ENCODE measurements at regions not wholly inside any gene's neighbourhood (a gene's known extent, or its start where the extent isn't known, plus 50 kb on each side); places are given as distances from the start of the nearest gene placed in this dataset.
"Not testable (repeated sequence)": the region's sequence is repeated elsewhere in the genome, so short reads cannot be mapped to it uniquely, and the experiment has no call there.

DNA sequence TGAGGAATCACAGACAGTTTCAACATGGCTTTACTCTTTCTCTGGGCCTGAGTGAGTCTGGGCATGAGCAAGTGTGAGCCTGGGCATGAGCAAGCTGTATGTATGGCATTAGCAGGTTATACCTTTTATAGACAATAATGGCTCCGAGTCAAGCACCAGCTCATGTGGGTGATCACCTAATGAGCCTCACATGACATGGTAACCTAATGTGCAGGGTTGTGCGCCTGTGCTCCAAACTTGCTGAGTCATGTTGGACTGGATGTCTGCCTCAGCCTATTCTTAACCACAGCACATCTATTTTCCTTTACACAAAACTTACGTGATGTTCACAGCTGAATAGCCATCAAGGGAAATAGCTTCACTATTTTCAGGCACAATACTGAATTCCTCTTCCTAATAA lies 236.2 kb upstream of the NRIP1 start:
- H3K4me1 Mint-ChIP-seq (ENCODE audit: low read depth), result no peaks in the 10 kb centered on the region
- H3K36me3 Mint-ChIP-seq (ENCODE audit: low read depth), result no peaks in the 10 kb centered on the region
- H3K27ac Mint-ChIP-seq, result no peak overlapping the region

DNA sequence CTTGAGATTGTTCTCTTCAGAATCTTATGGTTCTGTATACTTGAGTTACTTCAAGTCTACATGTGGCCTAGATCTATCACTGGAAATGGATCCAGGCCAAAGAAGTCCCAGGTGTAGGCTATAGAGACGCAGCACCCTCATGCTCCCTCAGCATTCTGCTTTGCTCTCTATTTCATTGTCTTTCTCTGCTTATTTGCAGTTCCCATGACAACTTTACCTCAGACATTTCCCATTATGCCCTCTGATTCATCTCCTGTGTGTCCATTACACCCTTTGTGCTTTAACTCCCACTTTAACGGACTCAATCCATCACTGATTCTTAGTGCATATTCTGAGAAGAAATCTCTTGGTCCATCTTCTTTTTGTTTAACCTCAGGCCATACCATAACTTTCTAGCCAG lies 236.9 kb upstream of the NRIP1 start:
- no peaks in the 10 kb centered on the region for H3K36me3 Mint-ChIP-seq (ENCODE audit: low read depth)
- no peaks in the 10 kb centered on the region for H3K27me3 Mint-ChIP-seq (ENCODE audit: low read depth)
- H3K27ac Mint-ChIP-seq, result no peak overlapping the region
- H3K4me3 Mint-ChIP-seq, result no peak overlapping the region
- H3K9me3 Mint-ChIP-seq, result no peaks in the 10 kb centered on the region
- no peaks in the 10 kb centered on the region for H3K4me1 Mint-ChIP-seq (ENCODE audit: low read depth)

More for the DNA sequence above, 236.2 kb upstream of the NRIP1 start:
- H3K9me3 Mint-ChIP-seq, result no peaks in the 10 kb centered on the region
- H3K27me3 Mint-ChIP-seq (ENCODE audit: low read depth), result no peaks in the 10 kb centered on the region
- H3K4me3 Mint-ChIP-seq, result no peak overlapping the region

- no peaks in the 10 kb centered on the region for H3K4me1 Mint-ChIP-seq (ENCODE audit: low read depth)
Measured at GRCh38 chr21:15306271-15306670, 241.5 kb upstream of the NRIP1 start.

DNA sequence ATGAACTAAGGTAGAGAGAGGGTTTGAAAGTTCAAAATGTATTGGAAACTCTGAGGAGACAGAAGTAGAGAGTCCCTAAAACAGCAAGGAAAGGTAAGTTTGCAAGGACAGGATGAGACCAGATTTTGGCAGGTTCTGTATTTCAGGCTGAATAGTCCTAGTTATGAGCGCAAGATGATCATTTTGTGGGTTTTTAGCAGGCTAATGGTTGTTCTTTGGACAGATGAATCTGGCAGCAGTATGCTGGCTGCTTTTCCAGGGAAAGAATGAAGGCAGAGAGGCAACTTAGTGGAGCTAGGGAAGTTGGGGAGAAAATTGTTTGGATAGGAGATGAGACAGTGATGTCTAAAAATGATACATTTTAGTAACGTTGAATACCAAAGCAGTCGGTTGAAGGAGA lies 243.5 kb upstream of the NRIP1 start:
- Mint-ChIP-seq H3K27ac (no peak overlapping the region), H3K36me3 (ENCODE audit: low read depth) (no peaks in the 10 kb centered on the region), H3K9me3 (no peaks in the 10 kb centered on the region), H3K27me3 (ENCODE audit: low read depth) (no peaks in the 10 kb centered on the region), H3K4me3 (no peak overlapping the region), H3K4me1 (ENCODE audit: low read depth) (no peaks in the 10 kb centered on the region)

More at GRCh38 chr21:15306271-15306670, 241.5 kb upstream of the NRIP1 start:
- Mint-ChIP-seq H3K9me3 (no peaks in the 10 kb centered on the region), H3K4me3 (no peak overlapping the region), H3K27me3 (ENCODE audit: low read depth) (no peaks in the 10 kb centered on the region), H3K27ac (no peak overlapping the region), H3K36me3 (ENCODE audit: low read depth) (no peaks in the 10 kb centered on the region)

DNA sequence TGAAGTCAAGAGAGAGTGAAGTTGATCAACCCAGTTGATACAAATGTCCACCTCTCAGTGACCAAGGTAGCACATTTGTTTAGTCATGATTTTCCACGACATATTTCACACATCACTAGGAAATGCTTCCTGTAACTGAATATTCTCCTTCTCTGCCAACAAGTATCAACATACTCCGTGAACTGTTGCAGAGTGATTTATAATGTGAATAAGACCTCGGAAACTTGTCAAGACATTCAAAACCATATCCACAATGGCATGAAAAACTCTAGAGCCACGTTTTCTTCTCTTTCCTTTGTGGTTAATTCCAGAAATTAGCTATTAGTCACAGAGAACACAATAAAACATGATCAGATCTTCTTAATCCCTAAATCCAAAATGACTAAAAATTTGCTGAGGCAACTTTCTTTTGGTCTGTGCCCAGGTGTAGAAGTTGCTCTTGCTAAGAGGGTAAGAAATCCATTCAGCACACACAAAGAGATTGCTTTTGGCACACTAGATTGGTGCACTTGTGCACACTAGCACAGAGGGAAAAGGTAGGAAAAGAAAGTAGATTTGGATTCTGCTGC lies 244.3 kb upstream of the NRIP1 start:
- no peaks in the 10 kb centered on the region for H3K9me3 Mint-ChIP-seq
- H3K27ac Mint-ChIP-seq, result no peak overlapping the region
- H3K4me3 Mint-ChIP-seq, result no peak overlapping the region
- no peaks in the 10 kb centered on the region for H3K36me3 Mint-ChIP-seq (ENCODE audit: low read depth)
- H3K4me1 Mint-ChIP-seq (ENCODE audit: low read depth), result no peaks in the 10 kb centered on the region
- no peaks in the 10 kb centered on the region for H3K27me3 Mint-ChIP-seq (ENCODE audit: low read depth)

DNA sequence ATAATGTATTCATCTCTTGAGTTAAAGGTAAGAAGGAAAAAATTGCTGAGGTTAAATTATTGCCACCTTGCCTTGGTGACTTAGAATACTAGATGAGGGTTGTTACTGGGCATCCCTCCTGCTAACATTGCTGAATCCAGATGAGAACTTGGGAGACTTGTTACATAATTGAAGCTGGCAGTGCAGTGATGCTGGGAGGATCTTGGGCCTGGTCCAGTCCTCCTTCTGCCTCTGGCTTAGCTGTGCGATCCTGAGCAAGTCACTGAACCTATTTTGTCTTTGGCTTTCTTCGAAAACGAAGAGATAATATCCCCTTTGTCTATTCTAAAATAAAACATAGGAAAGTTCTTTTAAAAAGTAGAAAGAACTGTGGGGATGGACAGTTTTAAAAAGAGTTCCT lies 244.9 kb upstream of the NRIP1 start:
- H3K36me3 Mint-ChIP-seq (ENCODE audit: low read depth), result no peaks in the 10 kb centered on the region
- no peaks in the 10 kb centered on the region for H3K9me3 Mint-ChIP-seq
- H3K4me1 Mint-ChIP-seq (ENCODE audit: low read depth), result no peaks in the 10 kb centered on the region
- H3K27me3 Mint-ChIP-seq (ENCODE audit: low read depth), result no peaks in the 10 kb centered on the region
- H3K27ac Mint-ChIP-seq, result no peak overlapping the region
- no peak overlapping the region for H3K4me3 Mint-ChIP-seq

- H3K4me3 Mint-ChIP-seq, result no peak overlapping the region
- no peaks in the 10 kb centered on the region for H3K27me3 Mint-ChIP-seq (ENCODE audit: low read depth)
- no peaks in the 10 kb centered on the region for H3K36me3 Mint-ChIP-seq (ENCODE audit: low read depth)
- H3K9me3 Mint-ChIP-seq, result no peaks in the 10 kb centered on the region
- no peaks in the 10 kb centered on the region for H3K4me1 Mint-ChIP-seq (ENCODE audit: low read depth)
- no peak overlapping the region for H3K27ac Mint-ChIP-seq
Measured at GRCh38 chr21:15311510-15311909, 246.7 kb upstream of the NRIP1 start.

- not testable (repeated sequence) for H3K4me1 Mint-ChIP-seq (ENCODE audit: low read depth); H3K27ac Mint-ChIP-seq
Measured at GRCh38 chr21:15317034-15317433, 252.2 kb upstream of the NRIP1 start.

DNA sequence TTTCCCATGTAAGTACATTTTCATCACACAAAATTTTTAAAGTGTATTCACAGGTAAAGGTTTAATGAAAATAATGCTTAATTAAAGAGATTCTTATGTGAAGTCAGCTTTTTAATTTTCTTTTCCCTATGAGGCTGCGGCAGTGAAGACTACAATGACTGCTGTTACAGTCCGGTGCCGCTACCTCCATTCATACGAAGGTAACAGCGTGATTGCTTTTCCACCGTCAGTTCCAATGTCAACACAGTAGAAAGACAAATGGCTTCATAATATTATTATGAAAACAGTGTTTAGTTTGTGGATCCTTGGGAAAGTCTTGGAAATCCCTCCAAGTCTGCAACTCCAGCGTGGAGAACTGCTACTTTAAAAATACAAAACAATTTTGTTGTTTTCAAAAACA lies 254.9 kb upstream of the NRIP1 start:
- Mint-ChIP-seq H3K4me3 (no peak overlapping the region), H3K27me3 (ENCODE audit: low read depth) (no peaks in the 10 kb centered on the region), H3K9me3 (peaks cover 5% of the 10 kb centered on the region), H3K27ac (no peak overlapping the region), H3K36me3 (ENCODE audit: low read depth) (no peaks in the 10 kb centered on the region), H3K4me1 (ENCODE audit: low read depth) (no peaks in the 10 kb centered on the region)

More at GRCh38 chr21:15317034-15317433, 252.2 kb upstream of the NRIP1 start:
- not testable (repeated sequence) for H3K4me3 Mint-ChIP-seq; H3K36me3 Mint-ChIP-seq (ENCODE audit: low read depth); H3K27me3 Mint-ChIP-seq (ENCODE audit: low read depth); H3K9me3 Mint-ChIP-seq

DNA sequence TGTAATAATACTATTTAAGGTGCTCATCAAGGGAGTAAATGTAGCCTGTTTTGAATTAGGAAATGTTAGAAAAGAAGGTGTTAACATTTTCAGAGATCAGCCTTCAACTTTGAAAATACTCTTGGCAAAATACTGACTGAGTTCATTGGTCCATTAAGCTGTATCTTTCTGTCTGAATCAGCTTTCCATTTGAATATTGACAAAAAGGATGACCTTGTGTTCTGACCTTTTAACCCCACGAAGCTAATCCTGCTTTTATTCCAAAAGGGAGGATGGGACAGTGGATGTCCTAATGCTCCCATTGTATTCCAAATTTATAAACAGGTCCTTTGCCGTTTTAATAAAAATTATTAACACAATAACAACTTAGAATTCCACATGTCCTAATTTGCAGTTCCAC lies 259.7 kb upstream of the NRIP1 start:
- no peak overlapping the region for H3K27ac Mint-ChIP-seq

GRCh38 chr21:15326032-15326867 lies 261.4 kb upstream of the NRIP1 start:
- Mint-ChIP-seq H3K27me3 (ENCODE audit: low read depth) (no peaks in the 10 kb centered on the region), H3K27ac (no peak overlapping the region), H3K9me3 (no peaks in the 10 kb centered on the region), H3K4me1 (ENCODE audit: low read depth) (no peaks in the 10 kb centered on the region), H3K4me3 (no peak overlapping the region), H3K36me3 (ENCODE audit: low read depth) (no peaks in the 10 kb centered on the region)

More for the DNA sequence above, 259.7 kb upstream of the NRIP1 start:
- Mint-ChIP-seq H3K9me3 (no peaks in the 10 kb centered on the region), H3K36me3 (ENCODE audit: low read depth) (no peaks in the 10 kb centered on the region), H3K27me3 (ENCODE audit: low read depth) (no peaks in the 10 kb centered on the region), H3K4me1 (ENCODE audit: low read depth) (no peaks in the 10 kb centered on the region), H3K4me3 (no peak overlapping the region)

- H3K27me3 Mint-ChIP-seq (ENCODE audit: low read depth), result no peaks in the 10 kb centered on the region
- no peak overlapping the region for H3K27ac Mint-ChIP-seq
- H3K9me3 Mint-ChIP-seq, result no peaks in the 10 kb centered on the region
- H3K4me3 Mint-ChIP-seq, result no peak overlapping the region
- H3K4me1 Mint-ChIP-seq (ENCODE audit: low read depth), result no peaks in the 10 kb centered on the region
- no peaks in the 10 kb centered on the region for H3K36me3 Mint-ChIP-seq (ENCODE audit: low read depth)
Measured at GRCh38 chr21:15327637-15328265, 263.0 kb upstream of the NRIP1 start.

DNA sequence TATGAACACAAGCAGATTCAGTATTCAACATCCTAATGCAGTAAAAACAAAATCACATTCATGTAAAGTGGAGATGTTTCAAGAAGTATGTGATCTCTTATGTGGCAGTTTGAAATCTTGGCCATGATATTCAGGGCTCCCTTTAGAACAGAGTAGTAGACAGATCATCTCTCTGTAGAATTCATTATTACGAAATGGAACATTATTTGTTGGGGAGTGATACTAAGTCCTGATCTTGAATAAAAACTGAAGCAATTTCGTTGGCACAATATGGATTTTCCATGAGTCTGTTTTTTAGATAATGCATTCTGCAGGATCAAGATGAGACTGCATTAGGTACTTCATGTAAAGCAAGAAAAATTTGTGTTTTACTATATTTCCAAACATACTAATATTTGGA lies 264.4 kb upstream of the NRIP1 start:
- Mint-ChIP-seq H3K9me3 (no peaks in the 10 kb centered on the region), H3K27ac (no peak overlapping the region), H3K4me1 (ENCODE audit: low read depth) (no peaks in the 10 kb centered on the region), H3K36me3 (ENCODE audit: low read depth) (no peaks in the 10 kb centered on the region), H3K4me3 (no peak overlapping the region), H3K27me3 (ENCODE audit: low read depth) (no peaks in the 10 kb centered on the region)

DNA sequence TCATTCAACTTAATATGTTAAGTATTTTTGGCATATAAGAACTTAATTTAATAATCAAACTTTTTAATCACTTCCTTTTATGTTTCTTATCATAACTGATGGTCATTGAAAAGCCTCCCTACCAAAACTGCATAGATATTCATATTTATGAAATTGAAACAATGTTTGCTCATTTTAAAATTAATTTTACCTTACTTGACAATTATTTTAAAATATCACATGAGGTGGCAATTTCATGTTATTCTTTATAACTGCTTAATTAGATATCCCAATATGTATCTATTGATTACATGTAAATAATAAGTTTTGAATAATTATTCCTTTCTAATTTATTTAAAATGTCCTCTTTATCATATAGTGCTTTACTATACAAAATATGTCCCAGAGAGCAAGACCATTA lies 266.1 kb upstream of the NRIP1 start:
- Mint-ChIP-seq H3K9me3 (no peaks in the 10 kb centered on the region), H3K27me3 (ENCODE audit: low read depth) (no peaks in the 10 kb centered on the region), H3K4me1 (ENCODE audit: low read depth) (no peaks in the 10 kb centered on the region), H3K36me3 (ENCODE audit: low read depth) (no peaks in the 10 kb centered on the region), H3K4me3 (no peak overlapping the region), H3K27ac (no peak overlapping the region)

- Mint-ChIP-seq H3K27ac (no peak overlapping the region), H3K9me3 (no peaks in the 10 kb centered on the region), H3K4me1 (ENCODE audit: low read depth) (no peaks in the 10 kb centered on the region), H3K36me3 (ENCODE audit: low read depth) (no peaks in the 10 kb centered on the region), H3K4me3 (no peak overlapping the region), H3K27me3 (ENCODE audit: low read depth) (no peaks in the 10 kb centered on the region)
Measured at GRCh38 chr21:15332572-15332971, 267.8 kb upstream of the NRIP1 start.

Measured in T-helper 1 cell treated with Interleukin-12 subunit alpha and Interleukin-12 subunit beta and Interleukin-4 antibody, amounts not matched to agents 30 μg/mL and 1 μg/mL, for 36 hours (primary cell).